H1 (cell line): ENCODE measurements at regions not wholly inside any gene's neighbourhood (a gene's known extent, or its start where the extent isn't known, plus 50 kb on each side); places are given as distances from the start of the nearest gene placed in this dataset.

ENCODE experiments used
- CTCF ChIA-PET: fragments of 300-600 bp; sonication (Branson Sonifier 250); formaldehyde crosslinking; loops from one replicate; lab custom pipeline; 2021; ENCODE audit not compliant: partially characterized antibody; lab: Charles Lee
- POLR2A ChIA-PET: fragments of 300-600 bp; sonication (Branson Sonifier 250); formaldehyde crosslinking; loops from one replicate; lab custom pipeline; 2021; ENCODE audit warnings: inconsistent platforms; ENCODE audit not compliant: partially characterized antibody; lab: Charles Lee
- DNase-seq, 2 experiments: peaks; one replicate each; pipeline versions ENCODE4 v3.0.0 to v3.0.0-alpha.2; 2010 to 2022; ENCODE audit warnings: low spot score in 2 of 2, low read depth in 1 of 2, mixed read lengths in 1 of 2
- FAIRE-seq: peaks from 2 replicates; lab custom pipeline; 2011; peaks lifted over from hg19 to GRCh38; lab: Jason Lieb, UNC
- H2AFZ ChIP-seq: 2 replicates; pipeline ENCODE4 v1.8.1; 2012; ENCODE audit warnings: low read length, inconsistent platforms
- H2AK5ac ChIP-seq: 2 replicates; pipeline ENCODE4 v1.6.1; 2013; ENCODE audit warnings: low read depth, low read length
- H2BK120ac ChIP-seq: replicated peaks from 2 replicates; pipeline ENCODE3; 2013; ENCODE audit warnings: low read depth, low read length, inconsistent platforms
- H2BK12ac ChIP-seq: 2 replicates; pipeline ENCODE4 v1.6.1; 2013; ENCODE audit warnings: low read depth, low read length
- H2BK15ac ChIP-seq: 2 replicates; pipeline ENCODE4 v1.6.1; 2013; ENCODE audit warnings: low read length
- H2BK20ac ChIP-seq: 2 replicates; pipeline ENCODE4 v1.6.1; 2013; ENCODE audit warnings: low read length
- H2BK5ac ChIP-seq: 2 replicates; pipeline ENCODE4 v1.6.1; 2013; ENCODE audit warnings: low read depth, low read length
- H3K14ac ChIP-seq: 2 replicates; pipeline ENCODE4 v1.6.1; 2013; ENCODE audit warnings: inconsistent platforms; ENCODE audit not compliant: insufficient read length
- H3K18ac ChIP-seq: 2 replicates; pipeline ENCODE4 v1.6.1; 2013; ENCODE audit warnings: low read length; ENCODE audit errors: extremely low read depth
- H3K23ac ChIP-seq: 2 replicates; pipeline ENCODE4 v1.6.1; 2013; ENCODE audit warnings: inconsistent platforms; ENCODE audit not compliant: insufficient read length
- H3K23me2 ChIP-seq: 2 replicates; pipeline ENCODE4 v1.6.1; 2013; ENCODE audit warnings: low read depth, low read length
- H3K27ac ChIP-seq: 2 replicates; pipeline ENCODE4 v1.6.1; 2011; ENCODE audit warnings: low read depth, low read length, inconsistent platforms
- H3K27me3 ChIP-seq, 4 experiments: replicated peaks in 1 of 4; 1 replicate in 1 of 4; 2 replicates in 3 of 4; pipeline versions ENCODE4 v1.6.1 to v1.8.1; 2011 to 2013; ENCODE audit warnings: low read length in 3 of 4, mild to moderate bottlenecking in 3 of 4, inconsistent platforms in 2 of 4, mixed read lengths in 2 of 4, moderate library complexity in 1 of 4; ENCODE audit not compliant: control insufficient read depth in 3 of 4, insufficient read depth in 3 of 4; ENCODE audit errors: extremely low read depth in 1 of 4
- H3K36me3 ChIP-seq, 4 experiments: 2 replicates each; pipeline versions ENCODE4 v1.6.1 to v1.8.1; 2011 to 2013; ENCODE audit warnings: mild to moderate bottlenecking in 4 of 4, low read length in 3 of 4, moderate library complexity in 2 of 4, control low read depth in 1 of 4, inconsistent platforms in 1 of 4; ENCODE audit not compliant: insufficient read depth in 4 of 4, control insufficient read depth in 2 of 4
- H3K4ac ChIP-seq: replicated peaks from 2 replicates; pipeline ENCODE3; 2013; ENCODE audit warnings: low read length, low read depth, mixed read lengths, inconsistent platforms; ENCODE audit not compliant: insufficient read length
- H3K4me1 ChIP-seq, 4 experiments: replicated peaks in 1 of 4; 1 replicate in 1 of 4; 2 replicates in 3 of 4; pipeline versions ENCODE4 v1.6.1 to v1.8.1; 2011 to 2013; ENCODE audit warnings: low read length in 3 of 4, inconsistent platforms in 2 of 4, mixed read lengths in 1 of 4; ENCODE audit not compliant: insufficient read depth in 4 of 4, control insufficient read depth in 3 of 4
- H3K4me2 ChIP-seq, 2 experiments: 2 replicates each; pipeline versions ENCODE4 v1.6.1 to v1.8.1; 2011 to 2013; ENCODE audit warnings: low read depth in 2 of 2, low read length in 2 of 2, control low read depth in 1 of 2, inconsistent platforms in 1 of 2, mild to moderate bottlenecking in 1 of 2; ENCODE audit not compliant: insufficient read depth in 1 of 2
- H3K4me3 ChIP-seq, 4 experiments: fragments of 200-600, 300-600 bp in 1 of 4; sonication (generic), shearing (Covaris generic), sonication (Bioruptor Twin) in 1 of 4; 2 replicates each; pipeline versions ENCODE4 v1.5.1 to v1.8.1; 2011 to 2016; ENCODE audit warnings: low read length in 4 of 4, low read depth in 3 of 4, control low read depth in 2 of 4, inconsistent platforms in 2 of 4, mild to moderate bottlenecking in 2 of 4, mixed read lengths in 1 of 4, moderate library complexity in 1 of 4; ENCODE audit not compliant: insufficient read depth in 2 of 4; ENCODE audit errors: extremely low read depth in 1 of 4
- H3K56ac ChIP-seq: replicated peaks from 2 replicates; pipeline ENCODE3; 2013; ENCODE audit warnings: low read depth, mild to moderate bottlenecking, mixed read lengths, low read length, inconsistent platforms; ENCODE audit not compliant: insufficient read length
- H3K79me1 ChIP-seq: 2 replicates; pipeline ENCODE4 v1.6.1; 2013; ENCODE audit warnings: low read depth, low read length, control low read depth
- H3K79me2 ChIP-seq, 2 experiments: 2 replicates each; pipeline versions ENCODE4 v1.6.1 to v1.8.1; 2012 to 2013; ENCODE audit warnings: low read length in 2 of 2, mild to moderate bottlenecking in 2 of 2, inconsistent platforms in 1 of 2; ENCODE audit not compliant: insufficient read depth in 2 of 2, control insufficient read depth in 1 of 2
- H3K9ac ChIP-seq, 4 experiments: replicated peaks in 1 of 4; 1 replicate in 1 of 4; 2 replicates in 3 of 4; pipeline versions ENCODE4 v1.6.1 to v1.8.1; 2011 to 2013; ENCODE audit warnings: low read depth in 3 of 4, low read length in 3 of 4, control low read depth in 2 of 4, mild to moderate bottlenecking in 2 of 4, moderate library complexity in 2 of 4, inconsistent platforms in 1 of 4; ENCODE audit errors: extremely low read depth in 1 of 4
- H3K9me3 ChIP-seq, 2 experiments: 2 replicates each; pipeline versions ENCODE4 v1.6.1 to v1.8.1; 2012 to 2013; ENCODE audit warnings: mild to moderate bottlenecking in 2 of 2, moderate library complexity in 2 of 2, control low read depth in 1 of 2, inconsistent platforms in 1 of 2, low read depth in 1 of 2, low read length in 1 of 2, mixed read lengths in 1 of 2; ENCODE audit not compliant: insufficient read depth in 2 of 2
- H4K20me1 ChIP-seq, 2 experiments: replicated peaks in 1 of 2; 2 replicates each; pipeline versions ENCODE3 to v1.8.1; 2011 to 2013; ENCODE audit warnings: inconsistent platforms in 2 of 2, low read length in 2 of 2, mild to moderate bottlenecking in 1 of 2; ENCODE audit not compliant: insufficient read depth in 2 of 2, control insufficient read depth in 1 of 2
- H4K5ac ChIP-seq: 2 replicates; pipeline ENCODE4 v1.6.1; 2013; ENCODE audit warnings: low read length, low read depth, mixed read lengths, inconsistent platforms; ENCODE audit not compliant: insufficient read length
- H4K8ac ChIP-seq: 2 replicates; pipeline ENCODE4 v1.8.0; 2013; ENCODE audit warnings: mild to moderate bottlenecking, moderate library complexity, low read length, inconsistent platforms; ENCODE audit not compliant: insufficient read depth; ENCODE audit errors: extremely low read depth
- H4K91ac ChIP-seq: replicated peaks from 2 replicates; pipeline ENCODE3; 2013; ENCODE audit warnings: low read length, mixed read lengths, inconsistent platforms; ENCODE audit not compliant: insufficient read length
- WGBS, 2 experiments: shearing (Covaris generic) in 1 of 2; methylation state at CpG; one replicate each; pipeline versions ENCODE4 v1.1.6 to v1.1.7; 2013 to 2015; ENCODE audit warnings: low lambda C conversion rate in 2 of 2, mixed read lengths in 2 of 2, inconsistent platforms in 1 of 2, low coverage in 1 of 2, missing lambda C conversion rate in 1 of 2; ENCODE audit not compliant: insufficient replicate concordance in 2 of 2, insufficient coverage in 1 of 2, insufficient read length in 1 of 2; ENCODE audit errors: extremely low coverage in 1 of 2, missing lambda C conversion rate in 1 of 2; 5-methylcytosine and 5-hydroxymethylcytosine counted together
- TF ChIP-seq, protein P1 (sequence below): IDR thresholded peaks from 2 replicates; pipeline ENCODE4 v1.6.1; 2011; ENCODE audit warnings: low read length, improper control_type of control experiment

DNA sequence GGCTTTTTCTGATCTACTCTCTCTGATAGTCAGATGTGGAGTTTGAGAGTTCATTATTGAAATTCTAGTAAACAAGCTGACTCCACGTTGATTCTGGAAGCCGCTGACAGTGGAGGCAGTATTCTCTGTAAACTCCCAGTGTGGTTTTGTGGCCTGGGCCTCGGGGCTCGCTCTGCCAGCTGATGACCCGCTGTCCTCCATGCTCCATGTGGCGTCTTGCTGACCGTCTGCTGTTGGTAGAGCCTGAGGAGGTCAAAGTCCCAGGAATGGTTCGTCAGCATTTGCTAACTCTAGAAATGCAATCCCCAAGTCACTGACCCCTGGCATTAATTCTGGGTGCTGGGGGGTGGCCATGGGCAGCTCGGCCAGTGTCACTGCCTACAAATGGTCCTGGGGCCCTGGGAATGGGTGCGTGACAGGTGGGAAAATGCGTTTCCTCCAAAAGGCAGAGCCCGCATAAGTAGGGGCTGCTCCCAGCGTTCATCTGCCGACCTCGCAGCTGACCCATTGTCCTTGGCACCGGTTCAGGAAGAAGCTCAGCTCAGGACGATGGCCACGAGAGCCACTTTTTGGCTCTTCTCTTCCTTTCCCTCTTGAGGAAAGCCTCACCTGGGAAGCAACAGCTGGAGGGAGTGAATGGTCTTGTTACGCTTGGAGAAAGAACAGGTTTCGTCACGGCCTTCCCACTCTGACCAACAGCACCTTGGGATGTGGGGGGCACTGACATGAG, 55.1 kb downstream of the MRPL36 start:
- no peak overlapping the region for H3K23ac ChIP-seq
- no peak overlapping the region for H2BK5ac ChIP-seq
- no peak overlapping the region for H3K9ac ChIP-seq
- H4K91ac ChIP-seq = no peak overlapping the region
- no peak overlapping the region for H3K4me2 ChIP-seq
- no peak overlapping the region for H3K18ac ChIP-seq
- H2AK5ac ChIP-seq = no peak overlapping the region
- H2BK15ac ChIP-seq = no peak overlapping the region
- H3K27ac ChIP-seq = no peak overlapping the region
- no peaks in the 10 kb centered on the region for H3K36me3 ChIP-seq
- H3K4me3 ChIP-seq = no peak overlapping the region
- no peaks in the 10 kb centered on the region for H3K27me3 ChIP-seq
- ChIA-PET POLR2A (no interaction called here), CTCF (interaction anchor here (0.8 to 5.2 kb wide), 5 partner anchors 8 to 18 kb away, joined by 3 to 27 read pairs (median 9); no protein-coding TSS in a partner anchor)
- WGBS, 2 experiments = 84% methylated on average over 21 of the region's 21 CpGs; no CpG with 5 or more reads in 1 of the 2 experiments
- no peaks in the 10 kb centered on the region for H3K23me2 ChIP-seq
- FAIRE-seq = no peak
- no peak overlapping the region for H2BK120ac ChIP-seq
- no peak overlapping the region for H3K4ac ChIP-seq
- no peak overlapping the region for H4K5ac ChIP-seq
- H3K14ac ChIP-seq = no peak overlapping the region
- H3K9me3 ChIP-seq = peaks cover 0 to 5% of the 10 kb centered on the region in 2 experiments; a peak in 1 of 4 replicates
- no peak overlapping the region for H4K8ac ChIP-seq
- no peaks in the 10 kb centered on the region for H4K20me1 ChIP-seq
- H3K56ac ChIP-seq = no peak overlapping the region
- H3K79me1 ChIP-seq = no peaks in the 10 kb centered on the region
- H3K4me1 ChIP-seq = no peaks in the 10 kb centered on the region
- H3K79me2 ChIP-seq = no peaks in the 10 kb centered on the region
- H2BK20ac ChIP-seq = no peak overlapping the region
- DNase-seq = no peak
- no peak overlapping the region for H2BK12ac ChIP-seq
- no peak overlapping the region for H2AFZ ChIP-seq
- TF ChIP-seq, protein P1, sequence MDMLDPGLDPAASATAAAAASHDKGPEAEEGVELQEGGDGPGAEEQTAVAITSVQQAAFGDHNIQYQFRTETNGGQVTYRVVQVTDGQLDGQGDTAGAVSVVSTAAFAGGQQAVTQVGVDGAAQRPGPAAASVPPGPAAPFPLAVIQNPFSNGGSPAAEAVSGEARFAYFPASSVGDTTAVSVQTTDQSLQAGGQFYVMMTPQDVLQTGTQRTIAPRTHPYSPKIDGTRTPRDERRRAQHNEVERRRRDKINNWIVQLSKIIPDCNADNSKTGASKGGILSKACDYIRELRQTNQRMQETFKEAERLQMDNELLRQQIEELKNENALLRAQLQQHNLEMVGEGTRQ = no peak
